Activated CD4-positive, alpha-beta T cell treated with anti-CD3 and anti-CD28 coated beads for 36 hours (primary cell): ENCODE measurements at regions not wholly inside any gene's neighbourhood (a gene's known extent, or its start where the extent isn't known, plus 50 kb on each side); places are given as distances from the start of the nearest gene placed in this dataset.

Source experiments
- ATAC-seq: fragments of 200-7000 bp; cut with Tn5 transposase; one replicate; pipeline ENCODE4 v1.10.0; 2021; ENCODE audit warnings: mild to moderate bottlenecking, moderate library complexity
- CTCF ChIA-PET: fragments of 350-600 bp; sonication (Branson Sonifier 250); formaldehyde crosslinking; loops from one replicate; lab custom pipeline; 2021; ENCODE audit warnings: antibody characterized with exemption; lab: Charles Lee
- POLR2A ChIA-PET: fragments of 350-600 bp; sonication (Branson Sonifier 250); formaldehyde crosslinking; loops from one replicate; lab custom pipeline; 2021; ENCODE audit warnings: antibody characterized with exemption, inconsistent platforms; lab: Charles Lee
- DNase-seq: peaks from one replicate; pipeline ENCODE4 v3.0.0-alpha.2; 2020
- H3K27ac Mint-ChIP-seq: one replicate; pipeline ENCODE4 v1.8.0; 2021; ENCODE audit warnings: mixed read lengths
- H3K27me3 Mint-ChIP-seq: one replicate; pipeline ENCODE4 v1.8.0; 2021; ENCODE audit warnings: mixed read lengths
- H3K36me3 Mint-ChIP-seq: one replicate; pipeline ENCODE4 v1.8.0; 2021; ENCODE audit warnings: low read depth, mixed read lengths
- H3K4me1 Mint-ChIP-seq: one replicate; pipeline ENCODE4 v1.8.0; 2021; ENCODE audit warnings: mixed read lengths
- H3K4me3 Mint-ChIP-seq: one replicate; pipeline ENCODE4 v1.8.0; 2021; ENCODE audit warnings: mild to moderate bottlenecking, moderate library complexity, mixed read lengths
- H3K9me3 Mint-ChIP-seq: one replicate; pipeline ENCODE4 v1.8.0; 2021; ENCODE audit warnings: low read depth, mixed read lengths
- intact Hi-C, 2 experiments: fragments of 100-400 bp; cut with DNase I in 1 of 2; cut with micrococcal nuclease in 1 of 2; formaldehyde crosslinking; loops; one replicate each; pipeline versions ENCODE4 v1.14.2 to v1.15.1; 2022 to 2024; cut with DNase I, micrococcal nuclease

- ATAC-seq = no peak
- no peak for DNase-seq
- CTCF ChIA-PET = no interaction called here
- POLR2A ChIA-PET = interaction anchor here (0.7 kb wide), 1 partner anchor 337 kb away, joined by 5 read pairs; no protein-coding TSS in a partner anchor
- intact Hi-C loops = no loop called here
- Mint-ChIP-seq H3K36me3 (no peaks in the 10 kb centered on the region), H3K4me3 (no peak overlapping the region), H3K27ac (no peak overlapping the region), H3K9me3 (no peaks in the 10 kb centered on the region), H3K4me1 (peaks cover 4% of the 10 kb centered on the region), H3K27me3 (peaks cover 2% of the 10 kb centered on the region)
Measured at GRCh38 chr9:79902825-79903600, 331.2 kb downstream of the TLE4 start.

- intact Hi-C loops = no loop called here
- Mint-ChIP-seq H3K4me1 (peaks cover 4% of the 10 kb centered on the region), H3K4me3 (no peak overlapping the region), H3K27ac (no peak overlapping the region), H3K9me3 (no peaks in the 10 kb centered on the region), H3K36me3 (no peaks in the 10 kb centered on the region), H3K27me3 (peaks cover 2% of the 10 kb centered on the region)
- POLR2A ChIA-PET = no interaction called here
- CTCF ChIA-PET = interaction anchor here (0.8 kb wide), 1 partner anchor 1395 kb away, joined by 3 read pairs; no protein-coding TSS in a partner anchor
- ATAC-seq (no peak), DNase-seq (no peak)
Measured at GRCh38 chr9:79900754-79901153, 329.0 kb downstream of the TLE4 start.

- ChIA-PET POLR2A (no interaction called here), CTCF (no interaction called here)
- Mint-ChIP-seq H3K27me3 (peaks cover 2% of the 10 kb centered on the region), H3K27ac (no peak overlapping the region), H3K4me1 (peaks cover 4% of the 10 kb centered on the region), H3K4me3 (no peak overlapping the region), H3K9me3 (no peaks in the 10 kb centered on the region), H3K36me3 (no peaks in the 10 kb centered on the region)
- ATAC-seq (no peak), DNase-seq (no peak)
- intact Hi-C loops = no loop called here
Measured at GRCh38 chr9:79896390-79896980, 324.7 kb downstream of the TLE4 start.

GRCh38 chr9:79895232-79895631, 323.5 kb downstream of the TLE4 start:
- ChIA-PET CTCF (no interaction called here), POLR2A (no interaction called here)
- no peak for ATAC-seq
- no peak overlapping the region for H3K27ac Mint-ChIP-seq
- H3K4me1 Mint-ChIP-seq = peaks cover 4% of the 10 kb centered on the region
- no peak overlapping the region for H3K4me3 Mint-ChIP-seq
- intact Hi-C loops = no loop called here
- no peak for DNase-seq
- no peaks in the 10 kb centered on the region for H3K9me3 Mint-ChIP-seq
- H3K36me3 Mint-ChIP-seq = no peaks in the 10 kb centered on the region
- H3K27me3 Mint-ChIP-seq = peaks cover 2% of the 10 kb centered on the region

GRCh38 chr9:79889369-79889768, 317.6 kb downstream of the TLE4 start:
- CTCF ChIA-PET = no interaction called here
- Mint-ChIP-seq H3K27me3 (no peaks in the 10 kb centered on the region), H3K4me1 (peaks cover 18% of the 10 kb centered on the region), H3K27ac (no peak overlapping the region), H3K36me3 (no peaks in the 10 kb centered on the region), H3K9me3 (no peaks in the 10 kb centered on the region), H3K4me3 (no peak overlapping the region)
- intact Hi-C loops = loop anchor here in 1 of 2 experiments (10.0 kb wide), 1 partner anchor 315 kb away; the partner anchor contains the start of gene TLE4
- no peak for ATAC-seq
- DNase-seq = no peak
- POLR2A ChIA-PET = no interaction called here

GRCh38 chr9:79885093-79885857, 313.5 kb downstream of the TLE4 start:
- Mint-ChIP-seq H3K4me3 (no peak overlapping the region), H3K27ac (no peak overlapping the region), H3K27me3 (no peaks in the 10 kb centered on the region), H3K36me3 (no peaks in the 10 kb centered on the region), H3K9me3 (no peaks in the 10 kb centered on the region), H3K4me1 (peaks cover 50% of the 10 kb centered on the region)
- ATAC-seq (peak; percentile 9), DNase-seq (no peak)
- ChIA-PET CTCF (no interaction called here), POLR2A (no interaction called here)
- intact Hi-C loops = loop anchor here in 1 of 2 experiments (10.0 kb wide), 1 partner anchor 310 kb away; the partner anchor contains the start of gene TLE4

- H3K27ac Mint-ChIP-seq = no peak overlapping the region
- no peaks in the 10 kb centered on the region for H3K27me3 Mint-ChIP-seq
- H3K36me3 Mint-ChIP-seq = no peaks in the 10 kb centered on the region
- ATAC-seq (no peak), DNase-seq (no peak)
- intact Hi-C loops = loop anchor here in 1 of 2 experiments (10.0 kb wide), 1 partner anchor 310 kb away; the partner anchor contains the start of gene TLE4
- no peaks in the 10 kb centered on the region for H3K9me3 Mint-ChIP-seq
- POLR2A ChIA-PET = no interaction called here
- H3K4me3 Mint-ChIP-seq = no peak overlapping the region
- CTCF ChIA-PET = no interaction called here
- peaks cover 52% of the 10 kb centered on the region for H3K4me1 Mint-ChIP-seq
Measured at GRCh38 chr9:79884546-79884945, 312.8 kb downstream of the TLE4 start.

- CTCF ChIA-PET = no interaction called here
- Mint-ChIP-seq H3K4me1 (peaks cover 57% of the 10 kb centered on the region), H3K27ac (no peak overlapping the region), H3K4me3 (no peak overlapping the region), H3K9me3 (peaks cover 2% of the 10 kb centered on the region), H3K27me3 (no peaks in the 10 kb centered on the region), H3K36me3 (no peaks in the 10 kb centered on the region)
- POLR2A ChIA-PET = no interaction called here
- DNase-seq (peak; percentile 39), ATAC-seq (peak; percentile 70)
- intact Hi-C loops = loop anchor here in 1 of 2 experiments (10.0 kb wide), 1 partner anchor 308 kb away; the partner anchor contains the start of gene TLE4
Measured at GRCh38 chr9:79883073-79883645, 311.4 kb downstream of the TLE4 start.

- Mint-ChIP-seq H3K9me3 (peaks cover 2% of the 10 kb centered on the region), H3K27me3 (no peaks in the 10 kb centered on the region), H3K27ac (no peak overlapping the region), H3K36me3 (no peaks in the 10 kb centered on the region), H3K4me1 (peaks cover 52% of the 10 kb centered on the region), H3K4me3 (no peak overlapping the region)
- DNase-seq = no peak
- intact Hi-C loops = loop anchor here in 1 of 2 experiments (10.0 kb wide), 1 partner anchor 306 kb away; the partner anchor contains the start of gene TLE4
- CTCF ChIA-PET = no interaction called here
- no peak for ATAC-seq
- POLR2A ChIA-PET = no interaction called here
Measured at GRCh38 chr9:79880626-79881025, 308.9 kb downstream of the TLE4 start.

- ChIA-PET CTCF (no interaction called here), POLR2A (no interaction called here)
- Mint-ChIP-seq H3K27me3 (no peaks in the 10 kb centered on the region), H3K36me3 (no peaks in the 10 kb centered on the region), H3K4me3 (no peak overlapping the region), H3K4me1 (peaks cover 28% of the 10 kb centered on the region), H3K9me3 (peaks cover 2% of the 10 kb centered on the region), H3K27ac (no peak overlapping the region)
- no peak for ATAC-seq
- DNase-seq = no peak
- intact Hi-C loops = no loop called here
Measured at GRCh38 chr9:79877943-79878602, 306.3 kb downstream of the TLE4 start.
